Central memory CD8-positive, alpha-beta T cell (primary cell): ENCODE measurements at regions not wholly inside any gene's neighbourhood (a gene's known extent, or its start where the extent isn't known, plus 50 kb on each side); places are given as distances from the start of the nearest gene placed in this dataset.

ENCODE experiments used
- ATAC-seq: fragments of 150-1000 bp; cut with Tn5 transposase; replicated peaks from 2 replicates; pipeline ENCODE4 v1.10.0; 2022; ENCODE audit warnings: mild to moderate bottlenecking, moderate FRiP score, moderate number of reproducible peaks; ENCODE audit not compliant: poor library complexity, severe bottlenecking; ENCODE audit errors: extremely low read depth
- DNase-seq, 2 donors: peaks; one replicate each; pipeline ENCODE4 v3.0.0; 2021; ENCODE audit warnings: low spot score in 2 of 2
- H3K27ac Mint-ChIP-seq: one replicate; pipeline ENCODE4 v1.8.0; 2022; ENCODE audit warnings: low read depth, mild to moderate bottlenecking, moderate library complexity, mixed read lengths
- H3K27me3 Mint-ChIP-seq: one replicate; pipeline ENCODE4 v1.8.0; 2022; ENCODE audit warnings: mixed read lengths
- H3K36me3 Mint-ChIP-seq: one replicate; pipeline ENCODE4 v1.8.0; 2022; ENCODE audit warnings: mild to moderate bottlenecking, moderate library complexity, mixed read lengths; ENCODE audit not compliant: insufficient read depth
- H3K4me1 Mint-ChIP-seq: one replicate; pipeline ENCODE4 v1.8.0; 2022; ENCODE audit warnings: mixed read lengths
- H3K4me3 Mint-ChIP-seq: one replicate; pipeline ENCODE4 v1.8.0; 2022; ENCODE audit warnings: mild to moderate bottlenecking, moderate library complexity, mixed read lengths
- H3K9me3 Mint-ChIP-seq: one replicate; pipeline ENCODE4 v1.8.0; 2022; ENCODE audit warnings: mixed read lengths

DNA sequence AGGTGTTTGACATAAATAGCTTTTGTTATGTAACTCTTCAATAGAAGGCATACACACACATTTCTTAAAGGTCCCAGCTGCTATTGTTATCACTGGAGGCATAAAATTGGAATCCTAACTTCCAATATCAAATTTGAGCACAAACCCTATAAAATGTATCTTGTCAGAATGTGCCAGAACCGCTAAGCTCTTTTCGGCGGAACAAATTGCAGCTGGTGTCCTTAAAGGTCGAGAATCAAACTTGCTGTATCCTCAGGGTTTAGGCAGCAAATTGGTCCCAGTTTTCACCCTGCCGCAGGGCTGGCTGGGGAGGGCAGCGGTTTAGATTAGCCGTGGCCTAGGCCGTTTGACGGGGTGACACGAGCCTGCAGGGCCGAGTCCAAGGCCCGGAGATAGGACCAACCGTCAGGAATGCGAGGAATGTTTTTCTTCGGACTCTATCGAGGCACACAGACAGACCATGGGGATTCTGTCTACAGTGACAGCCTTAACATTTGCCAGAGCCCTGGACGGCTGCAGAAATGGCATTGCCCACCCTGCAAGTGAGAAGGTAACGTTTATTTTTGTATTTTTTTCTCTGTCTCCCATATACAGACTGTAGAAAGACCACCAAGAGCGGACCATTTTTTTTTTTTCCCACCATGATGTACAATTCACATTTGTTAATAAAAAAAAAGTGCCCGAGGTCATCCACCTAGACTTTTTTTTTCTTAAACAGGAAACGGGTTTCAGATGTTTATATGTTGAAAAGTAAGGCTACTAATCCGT is 297.1 kb downstream of the IRF8 start:
- ATAC-seq: no peak
- no peak for DNase-seq
- Mint-ChIP-seq H3K27me3 (peaks cover 100% of the 10 kb centered on the region), H3K9me3 (no peaks in the 10 kb centered on the region), H3K36me3 (no peaks in the 10 kb centered on the region), H3K4me3 (no peak overlapping the region), H3K4me1 (no peaks in the 10 kb centered on the region), H3K27ac (no peak overlapping the region)

DNA sequence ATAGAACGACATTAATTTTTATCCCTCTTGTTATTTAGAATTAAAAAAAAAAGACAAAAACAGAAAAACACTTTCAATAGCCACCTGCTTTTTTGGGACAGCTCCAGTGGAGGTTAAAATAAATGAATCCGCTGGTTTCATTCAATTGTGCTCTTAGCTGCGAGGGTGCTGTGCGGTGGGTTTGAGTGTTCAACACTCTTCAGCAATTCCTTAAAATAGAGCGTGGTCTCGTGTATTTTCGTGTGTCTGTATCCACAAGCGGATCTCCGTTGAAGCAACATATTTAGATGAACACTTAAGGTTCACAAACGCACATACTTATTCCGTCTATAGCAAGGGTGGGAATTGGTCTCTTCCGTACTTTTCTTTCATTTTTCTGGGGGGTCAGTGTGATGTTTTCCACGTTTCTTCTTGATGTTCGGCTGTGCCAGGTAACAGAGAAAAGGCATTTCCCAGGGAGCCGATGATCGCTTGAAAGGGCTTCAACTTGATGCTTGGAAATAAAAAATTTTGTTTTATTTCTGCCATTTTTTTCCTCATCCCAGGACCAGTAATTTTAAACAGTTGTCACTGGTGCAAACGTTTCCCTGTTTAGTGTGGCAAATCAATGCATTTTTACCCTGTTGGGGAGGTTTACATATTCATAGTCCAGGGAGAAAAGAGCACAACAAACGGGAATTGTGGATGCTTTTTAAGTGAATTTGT is 297.9 kb downstream of the IRF8 start:
- H3K4me1 Mint-ChIP-seq: no peaks in the 10 kb centered on the region
- H3K9me3 Mint-ChIP-seq: no peaks in the 10 kb centered on the region
- DNase-seq (no peak), ATAC-seq (no peak)
- H3K4me3 Mint-ChIP-seq: no peak overlapping the region
- H3K27ac Mint-ChIP-seq: no peak overlapping the region
- peaks cover 100% of the 10 kb centered on the region for H3K27me3 Mint-ChIP-seq
- H3K36me3 Mint-ChIP-seq: no peaks in the 10 kb centered on the region

DNA sequence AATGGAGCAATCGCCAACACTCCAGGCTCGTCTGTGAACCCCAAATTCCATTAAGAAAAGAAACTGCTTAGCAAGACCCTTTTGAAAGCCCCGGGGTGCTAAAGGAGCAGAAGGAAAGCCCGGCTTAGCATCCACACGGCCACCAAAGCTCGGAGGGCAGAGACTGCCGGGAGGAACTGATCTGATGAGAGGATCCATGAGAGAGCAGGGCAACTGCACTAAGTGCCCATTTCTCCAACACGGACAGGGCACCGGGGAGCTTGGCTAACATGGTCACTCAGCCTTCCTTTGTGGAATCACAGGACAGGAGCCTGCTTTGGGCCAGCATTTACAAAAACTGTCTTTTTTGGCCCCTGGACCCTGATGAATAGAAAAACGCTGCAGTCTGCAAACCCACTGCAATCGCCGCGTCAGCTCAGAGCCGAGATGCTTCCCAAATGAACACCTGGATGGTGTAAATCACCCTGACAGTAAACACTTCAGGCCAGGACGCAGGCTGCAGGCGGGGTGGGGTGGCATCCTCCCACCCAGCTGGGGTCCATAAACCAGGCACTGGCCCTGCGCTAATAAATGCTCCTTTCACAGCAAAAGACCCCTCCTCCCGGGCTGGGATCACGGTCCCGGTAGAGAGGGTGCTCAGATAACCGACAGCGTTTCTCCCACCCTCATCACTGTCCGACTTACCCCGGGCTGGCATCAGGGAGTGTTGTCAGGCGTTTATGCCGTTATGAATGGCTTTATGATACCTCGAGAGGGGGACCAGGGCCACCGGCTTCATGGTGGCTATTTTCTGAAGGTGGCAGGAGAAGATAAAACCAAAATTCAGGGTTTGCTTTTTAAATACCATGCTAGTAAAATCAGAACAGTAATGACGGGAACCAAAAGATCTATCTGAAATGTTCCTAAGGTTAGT is 299.5 kb downstream of the IRF8 start:
- Mint-ChIP-seq H3K27ac (no peak overlapping the region), H3K27me3 (peaks cover 100% of the 10 kb centered on the region)

DNA sequence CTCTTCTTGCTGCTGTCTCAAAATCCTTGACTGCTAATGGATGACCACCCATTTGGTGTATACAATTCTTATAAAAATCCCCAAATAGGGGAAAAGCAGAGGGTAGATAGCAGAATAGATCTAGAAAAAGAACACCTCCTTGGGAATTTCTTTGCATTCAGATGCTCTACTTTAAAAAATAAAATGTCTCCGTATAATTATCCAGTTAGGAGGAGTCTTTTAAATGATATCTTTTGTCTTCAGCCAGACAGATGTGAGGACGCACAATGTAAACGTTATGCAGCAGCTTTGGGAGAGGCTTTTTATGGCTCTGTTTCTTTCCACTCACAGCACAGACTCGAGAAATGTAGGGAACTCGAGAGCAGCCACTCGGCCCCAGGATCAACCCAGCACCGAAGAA is 300.2 kb downstream of the IRF8 start:
- Mint-ChIP-seq H3K9me3 (no peaks in the 10 kb centered on the region), H3K27ac (no peak overlapping the region), H3K4me3 (no peak overlapping the region), H3K27me3 (peaks cover 97% of the 10 kb centered on the region), H3K4me1 (no peaks in the 10 kb centered on the region), H3K36me3 (no peaks in the 10 kb centered on the region)
- ATAC-seq (no peak), DNase-seq (no peak)

More for the DNA sequence above, 299.5 kb downstream of the IRF8 start:
- H3K36me3 Mint-ChIP-seq: no peaks in the 10 kb centered on the region
- DNase-seq: no peak
- no peak for ATAC-seq
- no peaks in the 10 kb centered on the region for H3K4me1 Mint-ChIP-seq
- no peak overlapping the region for H3K4me3 Mint-ChIP-seq
- H3K9me3 Mint-ChIP-seq: no peaks in the 10 kb centered on the region

DNA sequence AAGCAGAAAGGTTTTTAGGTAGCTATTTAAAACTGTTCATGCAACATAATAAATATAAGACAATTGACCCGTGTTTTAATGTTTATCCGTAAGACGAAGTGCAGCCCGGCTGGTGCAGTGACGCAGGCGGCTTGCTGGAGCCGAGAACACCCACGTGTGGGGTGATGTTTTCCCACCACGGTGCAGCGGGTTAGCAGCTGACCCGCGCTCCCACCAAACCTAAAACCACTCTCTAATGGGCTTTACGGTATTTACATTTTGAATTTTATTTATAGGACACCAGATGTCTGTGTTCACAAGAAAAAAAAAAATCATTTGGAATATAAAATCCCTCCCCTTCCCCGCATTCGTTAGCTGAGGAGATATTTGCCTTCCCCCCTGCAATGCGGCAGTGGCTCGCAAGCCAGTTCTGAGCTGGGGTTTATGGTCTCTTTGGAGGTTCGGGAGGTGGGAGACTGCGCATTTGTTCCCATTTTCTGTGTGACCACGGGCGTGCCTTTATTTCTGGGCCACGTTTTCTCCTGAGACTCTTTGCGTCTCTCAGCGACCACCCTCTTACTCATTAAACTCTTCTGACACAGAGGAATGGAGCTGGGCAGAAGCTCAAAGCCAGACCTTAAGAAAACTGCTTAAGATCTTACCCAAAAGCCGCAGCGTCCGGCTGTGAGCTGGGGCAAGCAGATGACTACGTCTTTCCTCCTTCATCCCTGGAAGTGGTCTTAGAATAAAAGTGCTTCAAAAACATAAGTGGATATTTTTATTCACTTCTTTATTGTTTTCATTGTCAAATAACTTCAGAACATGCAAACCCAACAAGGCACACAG is 301.1 kb downstream of the IRF8 start:
- no peaks in the 10 kb centered on the region for H3K9me3 Mint-ChIP-seq
- H3K27me3 Mint-ChIP-seq: peaks cover 88% of the 10 kb centered on the region
- ATAC-seq: no peak
- H3K4me3 Mint-ChIP-seq: no peak overlapping the region
- no peaks in the 10 kb centered on the region for H3K36me3 Mint-ChIP-seq
- H3K4me1 Mint-ChIP-seq: no peaks in the 10 kb centered on the region
- no peak for DNase-seq
- H3K27ac Mint-ChIP-seq: no peak overlapping the region

DNA sequence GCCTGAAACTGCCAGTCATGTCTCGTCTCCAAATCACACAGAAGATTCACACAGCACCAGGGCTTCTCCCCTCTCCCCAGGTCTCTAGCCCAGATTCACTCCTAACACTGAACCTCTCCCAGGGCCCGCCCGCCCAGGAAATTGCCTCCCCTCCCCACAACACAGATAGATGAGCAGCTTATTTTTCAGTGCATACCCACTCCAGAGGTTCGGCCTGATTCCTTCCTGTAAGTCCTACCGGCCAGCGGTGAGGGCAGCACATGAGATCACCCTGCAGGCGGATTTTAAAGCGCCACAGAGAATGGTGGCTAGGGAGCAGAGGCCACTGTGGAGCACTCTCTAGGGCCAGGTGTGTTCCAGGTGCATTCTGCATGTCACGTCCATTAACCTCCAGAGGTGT is 301.8 kb downstream of the IRF8 start:
- peaks cover 81% of the 10 kb centered on the region for H3K27me3 Mint-ChIP-seq
- H3K36me3 Mint-ChIP-seq: no peaks in the 10 kb centered on the region
- ATAC-seq (no peak), DNase-seq (no peak)
- no peak overlapping the region for H3K27ac Mint-ChIP-seq
- no peaks in the 10 kb centered on the region for H3K9me3 Mint-ChIP-seq
- no peak overlapping the region for H3K4me3 Mint-ChIP-seq
- no peaks in the 10 kb centered on the region for H3K4me1 Mint-ChIP-seq

DNA sequence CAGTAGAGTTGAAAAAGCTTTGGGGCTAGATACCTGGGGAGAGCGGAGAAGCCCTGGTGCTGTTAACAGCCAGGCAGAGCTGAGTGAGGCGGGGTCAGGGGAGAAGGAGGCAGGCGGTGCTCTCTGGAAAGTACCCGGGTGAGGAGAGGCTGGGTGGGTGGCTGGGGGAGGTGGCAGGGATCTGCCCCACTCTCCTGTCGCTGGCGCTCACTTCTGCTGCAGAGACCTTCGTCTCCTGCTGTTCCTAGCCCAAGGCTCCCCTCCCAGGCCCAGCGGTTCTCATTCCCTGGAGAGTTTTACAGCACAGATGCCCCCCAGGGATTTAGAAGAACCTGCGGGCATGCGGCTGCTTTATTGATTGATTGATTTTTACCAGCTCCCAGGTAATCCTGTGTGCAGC is 302.8 kb downstream of the IRF8 start:
- no peaks in the 10 kb centered on the region for H3K36me3 Mint-ChIP-seq

DNA sequence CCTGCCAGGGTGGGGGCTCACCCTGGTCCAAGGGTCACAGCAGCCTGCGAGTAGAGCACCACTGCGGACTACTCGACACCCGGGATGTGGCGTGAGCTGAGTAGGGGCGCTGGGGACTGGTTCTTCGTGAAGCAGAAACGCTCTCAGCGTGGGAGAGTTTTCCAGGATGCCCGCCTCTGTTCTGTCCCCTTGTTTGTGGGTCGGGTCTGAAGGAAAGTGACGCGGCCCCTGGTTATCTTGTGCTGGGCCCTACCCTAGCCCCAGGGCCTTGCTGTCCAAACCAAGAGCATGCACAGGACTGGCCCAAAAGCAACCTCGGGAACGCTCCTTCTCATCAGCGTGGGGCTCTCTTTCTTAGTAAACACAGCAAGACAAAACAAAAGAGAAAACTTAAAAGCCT is 303.3 kb downstream of the IRF8 start:
- Mint-ChIP-seq H3K27me3 (peaks cover 66% of the 10 kb centered on the region), H3K4me3 (no peak overlapping the region), H3K36me3 (no peaks in the 10 kb centered on the region)

More for the DNA sequence above, 302.8 kb downstream of the IRF8 start:
- H3K9me3 Mint-ChIP-seq: no peaks in the 10 kb centered on the region
- peaks cover 71% of the 10 kb centered on the region for H3K27me3 Mint-ChIP-seq
- ATAC-seq (no peak), DNase-seq (no peak)
- no peak overlapping the region for H3K4me3 Mint-ChIP-seq
- H3K4me1 Mint-ChIP-seq: no peaks in the 10 kb centered on the region
- H3K27ac Mint-ChIP-seq: no peak overlapping the region

DNA sequence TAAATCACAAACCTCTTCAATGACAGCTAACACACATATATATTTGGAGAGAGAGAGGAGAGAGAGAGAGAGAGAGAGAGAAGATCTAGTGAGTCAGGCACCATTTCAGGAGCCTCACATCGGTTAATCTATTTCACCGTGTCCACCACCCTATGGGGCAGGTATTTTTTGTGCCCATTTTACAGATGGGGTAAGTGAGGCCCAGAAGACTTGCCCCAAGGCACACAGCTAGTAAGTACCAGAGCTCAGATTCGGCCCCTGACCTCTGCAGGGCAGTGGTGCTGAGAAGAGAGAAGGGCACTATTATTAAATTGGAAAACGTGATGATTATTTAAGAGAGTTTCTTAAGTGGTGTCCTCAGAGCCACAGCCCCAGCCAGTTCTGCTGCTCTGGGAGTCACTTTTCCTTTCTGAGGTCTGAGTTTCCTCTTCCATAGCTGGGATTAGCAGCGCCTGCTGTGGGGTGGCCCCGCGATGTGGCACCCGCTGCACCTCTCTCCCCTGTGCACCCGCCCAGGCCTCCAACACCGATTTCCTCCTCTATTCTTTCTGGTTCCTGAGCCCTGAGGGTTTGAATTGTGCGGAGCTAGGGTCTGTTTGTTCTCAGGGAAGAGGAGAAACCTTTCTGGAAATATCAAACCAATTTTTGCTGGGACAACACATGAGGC is 303.9 kb downstream of the IRF8 start:
- H3K36me3 Mint-ChIP-seq: no peaks in the 10 kb centered on the region
- no peaks in the 10 kb centered on the region for H3K4me1 Mint-ChIP-seq
- ATAC-seq (no peak), DNase-seq (no peak)
- no peaks in the 10 kb centered on the region for H3K9me3 Mint-ChIP-seq
- H3K27ac Mint-ChIP-seq: no peak overlapping the region
- H3K4me3 Mint-ChIP-seq: no peak overlapping the region
- peaks cover 60% of the 10 kb centered on the region for H3K27me3 Mint-ChIP-seq

More for the DNA sequence above, 303.3 kb downstream of the IRF8 start:
- Mint-ChIP-seq H3K27ac (no peak overlapping the region), H3K9me3 (no peaks in the 10 kb centered on the region), H3K4me1 (no peaks in the 10 kb centered on the region)
- DNase-seq: no peak
- no peak for ATAC-seq

DNA sequence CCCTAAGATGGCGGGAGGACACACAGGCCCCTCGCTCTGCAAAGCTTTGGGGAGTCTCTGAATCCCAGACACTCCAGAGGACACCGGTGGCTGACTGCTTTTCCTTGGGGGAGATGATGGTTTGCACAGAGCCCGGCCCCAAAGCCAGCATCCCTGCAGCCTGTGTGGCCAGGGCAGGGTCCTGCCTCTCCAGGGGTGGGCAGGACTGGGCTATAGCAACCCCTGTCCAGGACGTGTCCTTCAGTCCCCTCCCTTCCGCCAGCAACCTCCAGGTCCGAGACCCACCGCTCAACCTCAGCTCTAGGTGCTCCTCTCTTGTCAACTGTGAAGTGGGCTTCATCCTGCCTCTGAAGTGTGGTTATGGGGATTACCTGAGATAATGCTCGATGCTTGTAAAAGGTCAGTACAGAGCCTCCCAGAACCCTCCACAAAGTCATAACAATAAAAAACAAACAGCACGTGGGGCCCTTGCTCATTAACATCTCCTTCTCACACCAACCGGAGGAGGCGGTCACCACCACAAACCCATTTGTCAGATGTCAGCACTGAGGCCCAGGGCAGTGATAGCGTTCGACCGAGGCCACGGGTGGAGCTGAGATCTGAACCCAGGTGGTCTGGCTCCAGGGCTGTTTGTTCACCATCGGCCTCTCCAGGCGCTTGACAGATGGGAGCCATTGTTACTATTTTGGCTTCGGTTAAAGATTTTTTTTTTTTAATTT is 304.8 kb downstream of the IRF8 start:
- Mint-ChIP-seq H3K4me1 (no peaks in the 10 kb centered on the region), H3K27me3 (peaks cover 51% of the 10 kb centered on the region), H3K27ac (no peak overlapping the region), H3K9me3 (no peaks in the 10 kb centered on the region), H3K36me3 (no peaks in the 10 kb centered on the region), H3K4me3 (no peak overlapping the region)
- no peak for DNase-seq
- ATAC-seq: no peak

DNA sequence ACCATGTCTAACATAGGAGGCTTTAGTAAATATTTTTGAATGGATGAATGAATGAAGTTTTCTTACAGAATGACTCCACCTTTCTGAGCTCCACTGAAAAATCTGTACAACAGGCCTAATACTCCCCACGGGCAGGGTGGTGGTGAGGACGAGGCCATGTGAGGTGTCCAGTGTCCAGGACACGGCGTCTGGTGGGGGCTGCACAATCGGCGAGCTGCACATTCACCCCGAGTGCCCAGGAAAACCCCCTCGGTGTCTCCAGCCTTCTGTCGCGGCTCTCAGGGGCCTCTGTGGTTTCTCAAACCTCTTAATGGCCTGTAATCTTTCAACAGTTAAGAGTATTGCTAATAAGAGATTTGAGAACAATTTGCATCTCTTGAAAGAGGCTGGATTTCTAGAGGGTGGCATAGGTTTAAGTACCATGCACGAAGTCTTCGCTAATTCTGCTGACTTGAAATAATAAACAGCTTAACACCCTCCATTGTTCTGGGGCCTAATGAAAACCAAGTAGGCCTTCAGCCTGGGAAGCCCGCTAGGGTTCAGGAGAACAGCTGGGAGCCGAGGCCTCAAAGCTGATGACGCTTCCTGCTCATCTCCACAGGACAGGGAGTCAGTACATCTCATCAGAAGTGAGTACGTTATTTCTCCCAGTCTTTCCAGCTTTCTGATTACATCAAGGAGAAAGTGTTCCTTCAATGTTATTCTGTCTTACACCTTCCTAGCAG is 304.6 kb upstream of the FOXF1 start:
- Mint-ChIP-seq H3K36me3 (no peaks in the 10 kb centered on the region), H3K27me3 (peaks cover 32% of the 10 kb centered on the region), H3K4me1 (no peaks in the 10 kb centered on the region), H3K9me3 (no peaks in the 10 kb centered on the region), H3K27ac (no peak overlapping the region), H3K4me3 (no peak overlapping the region)
- no peak for DNase-seq
- no peak for ATAC-seq
